ENCODE measurements at regions not wholly inside any gene's neighbourhood (a gene's known extent, or its start where the extent isn't known, plus 50 kb on each side); places are given as distances from the start of the nearest gene placed in this dataset.

DNA sequence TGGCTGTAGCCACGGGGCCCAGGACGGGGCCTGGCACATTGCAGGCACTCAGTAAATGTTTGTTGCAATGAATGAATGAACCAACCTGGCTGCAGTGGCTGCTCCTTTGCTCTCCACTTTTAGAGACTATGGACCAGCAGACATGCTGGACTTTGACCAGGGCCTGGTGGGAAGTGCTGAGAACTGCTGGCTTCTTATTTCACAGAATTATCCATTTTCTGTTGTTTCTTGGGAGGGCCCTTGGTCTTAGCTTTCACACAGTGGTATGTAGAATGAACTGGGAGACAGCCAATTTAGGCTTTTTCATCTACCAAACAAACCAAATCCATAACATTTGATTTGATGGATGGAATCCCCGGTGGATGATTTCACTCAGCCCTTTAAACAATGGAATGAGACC is 78.0 kb upstream of the LHFPL2 start:
- TF ChIP-seq, protein P1, sequence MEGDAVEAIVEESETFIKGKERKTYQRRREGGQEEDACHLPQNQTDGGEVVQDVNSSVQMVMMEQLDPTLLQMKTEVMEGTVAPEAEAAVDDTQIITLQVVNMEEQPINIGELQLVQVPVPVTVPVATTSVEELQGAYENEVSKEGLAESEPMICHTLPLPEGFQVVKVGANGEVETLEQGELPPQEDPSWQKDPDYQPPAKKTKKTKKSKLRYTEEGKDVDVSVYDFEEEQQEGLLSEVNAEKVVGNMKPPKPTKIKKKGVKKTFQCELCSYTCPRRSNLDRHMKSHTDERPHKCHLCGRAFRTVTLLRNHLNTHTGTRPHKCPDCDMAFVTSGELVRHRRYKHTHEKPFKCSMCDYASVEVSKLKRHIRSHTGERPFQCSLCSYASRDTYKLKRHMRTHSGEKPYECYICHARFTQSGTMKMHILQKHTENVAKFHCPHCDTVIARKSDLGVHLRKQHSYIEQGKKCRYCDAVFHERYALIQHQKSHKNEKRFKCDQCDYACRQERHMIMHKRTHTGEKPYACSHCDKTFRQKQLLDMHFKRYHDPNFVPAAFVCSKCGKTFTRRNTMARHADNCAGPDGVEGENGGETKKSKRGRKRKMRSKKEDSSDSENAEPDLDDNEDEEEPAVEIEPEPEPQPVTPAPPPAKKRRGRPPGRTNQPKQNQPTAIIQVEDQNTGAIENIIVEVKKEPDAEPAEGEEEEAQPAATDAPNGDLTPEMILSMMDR (IDR thresholded peaks at IDR 0.05): no peak
- TF ChIP-seq POLR2A (IDR thresholded peaks at IDR 0.05): no peak
